SK-N-MC (cell line): ENCODE measurements at regions not wholly inside any gene's neighbourhood (a gene's known extent, or its start where the extent isn't known, plus 50 kb on each side); places are given as distances from the start of the nearest gene placed in this dataset.
A peak's percentile ranks its signal among the peaks of the same experiment; 100 is the strongest.

ENCODE experiments used
- DNase-seq: peaks from one replicate; pipeline ENCODE4 v3.0.0-alpha.2; 2011; ENCODE audit warnings: low read depth, low spot score
- H3K27ac ChIP-seq: fragments of 200-600 bp; sonication (generic); 2 replicates; pipeline ENCODE4 v1.5.1; 2016; ENCODE audit warnings: mixed run types
- H3K36me3 ChIP-seq: fragments of 200-600 bp; sonication (generic); 2 replicates; pipeline ENCODE4 v1.6.1; 2017; ENCODE audit warnings: antibody characterized with exemption, low read length, mixed read lengths; ENCODE audit not compliant: insufficient read depth
- H3K4me3 ChIP-seq: fragments of 200-600 bp; sonication (generic); 2 replicates; pipeline ENCODE4 v1.5.1; 2016
- H3K9ac ChIP-seq: fragments of 200-600 bp; sonication (generic); 2 replicates; pipeline ENCODE4 v1.8.0; 2017; ENCODE audit warnings: mixed run types, mixed read lengths; ENCODE audit not compliant: insufficient read length
- H3K9me3 ChIP-seq: fragments of 200-600 bp; sonication (generic); 2 replicates; pipeline ENCODE4 v1.6.1; 2017; ENCODE audit warnings: low read depth, mild to moderate bottlenecking, antibody characterized with exemption, low read length, moderate library complexity, mixed read lengths
- EZH2 ChIP-seq: fragments of 200-600 bp; sonication (generic); IDR thresholded peaks from one replicate; pipeline ENCODE4 v1.6.1; 2017; ENCODE audit warnings: antibody characterized with exemption
- FOXP2 ChIP-seq: optimal IDR thresholded peaks from 2 replicates; pipeline ENCODE3; 2011; ENCODE audit warnings: mild to moderate bottlenecking, moderate library complexity; ENCODE audit not compliant: insufficient read depth; ENCODE audit errors: extremely low read length, control extremely low read depth
- POLR2AphosphoS5 ChIP-seq: IDR thresholded peaks from 2 replicates; pipeline ENCODE4 v1.6.1; 2012; ENCODE audit warnings: mild to moderate bottlenecking, low read depth, low read length, borderline replicate concordance

DNA sequence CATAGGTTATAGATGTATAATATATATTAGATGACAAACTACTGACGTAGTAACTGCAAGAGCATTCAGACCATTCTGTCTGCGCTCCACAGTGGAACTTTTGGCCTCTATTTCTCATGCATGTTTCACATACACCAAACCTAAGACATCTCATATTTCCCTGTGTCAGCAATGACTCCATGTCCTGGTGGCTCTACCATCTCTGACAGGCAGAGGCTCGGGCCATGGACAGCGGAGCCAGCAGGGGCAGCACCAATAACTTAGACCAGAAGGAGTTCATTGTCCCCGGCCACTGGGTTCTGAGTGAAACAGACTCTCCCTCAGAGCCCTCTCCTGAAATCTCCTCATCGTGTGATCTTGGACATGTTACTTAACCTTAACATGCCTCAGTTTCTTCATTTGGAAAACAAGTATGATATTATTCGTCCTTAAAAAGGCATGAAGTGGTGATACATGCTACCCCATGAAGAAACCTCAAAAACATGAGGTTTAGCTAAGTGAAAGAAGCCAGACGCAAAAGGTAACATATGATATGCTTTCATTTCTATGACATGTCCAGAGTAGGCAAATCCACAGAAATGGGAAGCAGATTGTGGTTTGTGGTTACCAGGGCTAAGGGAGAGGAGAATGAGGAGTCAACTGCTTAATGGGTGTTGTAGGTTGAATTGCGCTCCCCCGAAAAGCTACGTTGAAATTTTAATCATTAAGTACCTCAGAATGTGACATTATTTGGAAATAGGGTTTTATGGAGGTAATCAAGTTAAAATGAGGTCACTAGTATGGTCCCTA is 564.0 kb upstream of the JARID2 start:
- no peak overlapping the region for H3K9ac ChIP-seq
- DNase-seq: no peak
- no peak for TF ChIP-seq POLR2AphosphoS5
- no peak for TF ChIP-seq EZH2
- TF ChIP-seq FOXP2: no peak
- H3K27ac ChIP-seq: no peak overlapping the region
- H3K9me3 ChIP-seq: no peaks in the 10 kb centered on the region
- no peak overlapping the region for H3K4me3 ChIP-seq
- no peaks in the 10 kb centered on the region for H3K36me3 ChIP-seq

- no peak overlapping the region for H3K9ac ChIP-seq
- DNase-seq: no peak
- H3K27ac ChIP-seq: no peak overlapping the region
- no peak overlapping the region for H3K4me3 ChIP-seq
- TF ChIP-seq FOXP2 (no peak), POLR2AphosphoS5 (no peak)
- H3K9me3 ChIP-seq: no peaks in the 10 kb centered on the region
- H3K36me3 ChIP-seq: no peaks in the 10 kb centered on the region
Observed at GRCh38 chr6:14682812-14683211, 563.1 kb upstream of the JARID2 start.

DNA sequence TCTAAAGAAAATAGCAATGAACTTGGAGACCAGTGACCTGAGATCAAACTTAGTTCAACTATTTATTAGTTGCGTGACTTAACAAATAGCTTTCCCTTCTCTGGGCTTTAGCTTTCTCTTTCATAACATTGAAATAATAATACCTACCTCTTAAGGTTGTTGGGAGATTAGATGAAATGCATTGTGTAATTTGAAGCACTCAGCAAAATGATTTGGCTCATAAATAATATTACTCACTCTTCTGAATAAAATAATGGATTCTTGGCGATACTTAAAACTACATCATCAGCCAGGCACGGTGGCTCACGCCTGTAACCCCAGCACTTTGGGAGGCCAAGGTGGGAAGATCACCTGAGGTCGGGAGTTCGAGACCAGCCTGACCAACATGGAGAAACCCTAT is 556.2 kb upstream of the JARID2 start:
- Histone ChIP-seq H3K36me3 (no peaks in the 10 kb centered on the region), H3K4me3 (no peak overlapping the region), H3K9me3 (no peaks in the 10 kb centered on the region), H3K27ac (0 out of 2 replicates have a peak overlapping the region, but pooled peaks have one; percentile 49), H3K9ac (no peak overlapping the region)
- DNase-seq: no peak
- TF ChIP-seq POLR2AphosphoS5: no peak
- TF ChIP-seq EZH2: no peak
- no peak for TF ChIP-seq FOXP2

DNA sequence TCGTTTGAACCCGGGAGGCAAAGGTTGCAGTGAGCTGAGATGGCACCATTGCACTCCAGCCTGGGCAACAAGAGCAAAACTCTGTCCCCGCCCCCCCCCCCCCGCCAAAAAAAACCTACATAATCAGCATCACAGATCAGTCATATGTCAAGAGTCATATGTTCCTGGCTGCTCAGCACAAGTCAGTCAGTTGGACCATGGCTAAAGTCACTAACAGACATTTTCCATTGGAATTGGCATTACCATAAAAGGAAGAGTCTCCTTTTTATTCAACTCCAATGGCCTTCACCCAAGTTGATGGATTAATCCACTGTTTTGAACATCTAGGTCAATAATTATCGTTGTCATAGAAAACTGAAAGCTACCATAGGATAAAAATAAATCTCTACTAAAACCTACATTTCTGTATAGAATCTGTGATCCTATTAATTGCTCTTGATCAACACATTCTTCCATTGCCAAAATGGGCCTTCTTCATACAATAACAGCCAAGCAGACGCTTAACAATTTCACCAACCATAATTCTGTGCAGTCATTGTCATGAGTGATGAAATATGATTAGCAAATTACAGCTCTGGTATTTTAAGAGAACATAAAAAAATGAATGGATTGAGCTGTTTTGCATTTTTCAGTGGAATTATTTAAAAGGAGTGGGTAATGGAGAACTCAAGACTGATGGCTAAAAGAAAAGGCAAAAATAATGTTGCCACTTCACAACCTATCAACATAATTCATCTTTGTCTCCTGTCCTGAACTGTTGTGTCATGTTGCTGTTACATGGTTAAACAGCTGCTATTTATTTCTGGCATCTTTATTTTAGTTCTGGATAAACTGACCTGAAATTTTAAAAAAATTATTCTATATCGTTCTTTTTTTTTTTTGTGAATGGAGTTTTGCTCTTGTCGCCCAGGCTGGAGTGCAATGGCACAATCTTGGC is 555.5 kb upstream of the JARID2 start:
- Histone ChIP-seq H3K9me3 (no peaks in the 10 kb centered on the region), H3K9ac (no peak overlapping the region), H3K27ac (peak overlapping the region; percentile 74), H3K4me3 (no peak overlapping the region), H3K36me3 (no peaks in the 10 kb centered on the region)
- no peak for DNase-seq
- TF ChIP-seq POLR2AphosphoS5 (no peak), EZH2 (no peak)

DNA sequence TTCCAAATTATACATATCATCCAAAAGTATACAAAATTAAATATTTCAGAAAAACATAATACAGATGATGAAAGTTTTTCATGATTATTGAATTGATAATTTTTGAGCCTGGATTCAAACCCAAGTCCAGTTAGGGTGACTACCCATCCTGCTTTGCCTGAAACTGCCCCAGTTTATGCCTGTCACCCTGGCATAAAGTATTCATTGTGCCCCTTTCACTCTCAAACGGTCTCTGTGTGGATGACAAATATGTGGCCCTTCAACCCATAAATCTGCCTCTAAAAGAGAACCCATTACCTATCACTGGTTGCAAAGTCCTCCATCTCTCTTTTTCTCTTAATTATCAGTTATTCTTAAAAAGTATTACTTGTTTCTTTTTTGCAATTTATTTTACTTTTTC is 553.7 kb upstream of the JARID2 start:
- Histone ChIP-seq H3K9me3 (no peaks in the 10 kb centered on the region), H3K9ac (no peak overlapping the region), H3K4me3 (no peak overlapping the region), H3K36me3 (no peaks in the 10 kb centered on the region), H3K27ac (peak overlapping the region; percentile 74; the same call in 1 of the 2 replicates)
- DNase-seq: no peak
- TF ChIP-seq FOXP2 (no peak), EZH2 (no peak), POLR2AphosphoS5 (no peak)

DNA sequence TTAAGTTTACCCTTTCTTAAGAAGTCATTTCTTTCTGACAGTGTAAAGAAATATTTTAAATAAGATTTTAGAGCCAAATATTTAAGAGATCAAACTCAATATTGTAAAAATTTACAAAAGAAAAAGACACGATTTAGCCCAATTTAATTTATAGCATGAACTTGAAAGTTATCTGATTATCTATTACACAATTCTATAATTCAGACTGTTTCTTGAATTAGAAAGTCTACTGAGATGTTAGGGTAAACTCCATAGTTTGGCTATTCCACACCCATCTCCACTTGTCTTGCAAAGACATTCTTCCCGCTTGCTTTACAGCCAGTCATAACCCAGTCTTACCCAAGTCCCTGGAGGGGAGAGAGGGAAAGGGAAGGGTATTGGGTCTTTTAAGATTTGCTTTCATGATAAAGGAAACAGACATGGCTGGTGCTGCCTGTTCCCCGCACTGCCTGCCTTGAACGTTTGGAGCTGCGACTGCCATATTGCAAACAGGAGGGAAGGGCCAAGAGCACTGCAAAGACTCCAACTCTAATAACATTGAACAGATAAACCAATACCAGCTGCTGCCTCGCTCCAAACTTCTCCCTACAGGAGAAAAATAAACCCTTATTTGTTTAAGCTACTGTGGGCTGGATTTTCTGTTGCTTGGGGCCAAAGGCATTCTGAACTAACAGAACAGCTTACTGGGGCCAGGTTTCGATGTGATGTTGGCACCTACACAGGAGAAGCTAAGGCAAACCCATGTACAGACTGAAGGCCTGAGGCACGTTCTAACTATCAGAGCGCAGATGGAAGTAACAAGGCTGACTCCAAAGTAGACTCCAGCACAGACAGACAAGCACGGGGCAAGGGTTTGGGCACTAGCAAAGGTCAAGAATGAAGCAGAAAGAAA is 552.3 kb upstream of the JARID2 start:
- peak overlapping the region; percentile 72 for H3K27ac ChIP-seq
- H3K36me3 ChIP-seq: no peaks in the 10 kb centered on the region
- H3K9me3 ChIP-seq: no peaks in the 10 kb centered on the region
- DNase-seq: no peak
- no peak overlapping the region for H3K4me3 ChIP-seq
- TF ChIP-seq FOXP2: no peak
- no peak for TF ChIP-seq EZH2
- TF ChIP-seq POLR2AphosphoS5: no peak
- H3K9ac ChIP-seq: no peak overlapping the region

DNA sequence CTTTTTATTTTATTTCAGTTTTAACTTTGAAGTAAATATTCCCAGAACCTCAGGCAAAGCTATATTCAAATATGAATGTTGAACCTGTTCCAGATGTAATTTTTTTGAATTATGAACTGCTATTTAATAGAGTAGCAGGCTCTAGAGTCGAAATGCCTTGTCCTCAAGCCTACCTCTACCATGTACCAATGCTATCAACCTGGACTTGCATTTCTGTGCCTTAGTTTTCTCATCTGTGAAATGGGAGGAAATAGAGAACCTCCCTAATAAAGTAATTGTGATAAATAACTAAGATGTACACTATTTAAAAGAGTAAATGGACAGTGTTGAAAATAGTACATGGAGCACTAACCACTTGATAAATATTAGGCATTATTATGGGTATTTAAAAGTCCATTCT is 551.6 kb upstream of the JARID2 start:
- no peaks in the 10 kb centered on the region for H3K9me3 ChIP-seq
- no peaks in the 10 kb centered on the region for H3K36me3 ChIP-seq
- no peak overlapping the region for H3K4me3 ChIP-seq
- no peak for DNase-seq
- no peak overlapping the region for H3K27ac ChIP-seq
- TF ChIP-seq POLR2AphosphoS5 (no peak), EZH2 (no peak), FOXP2 (no peak)
- H3K9ac ChIP-seq: no peak overlapping the region
